ENCODE measurements at regions not wholly inside any gene's neighbourhood (a gene's known extent, or its start where the extent isn't known, plus 50 kb on each side); places are given as distances from the start of the nearest gene placed in this dataset.

DNA sequence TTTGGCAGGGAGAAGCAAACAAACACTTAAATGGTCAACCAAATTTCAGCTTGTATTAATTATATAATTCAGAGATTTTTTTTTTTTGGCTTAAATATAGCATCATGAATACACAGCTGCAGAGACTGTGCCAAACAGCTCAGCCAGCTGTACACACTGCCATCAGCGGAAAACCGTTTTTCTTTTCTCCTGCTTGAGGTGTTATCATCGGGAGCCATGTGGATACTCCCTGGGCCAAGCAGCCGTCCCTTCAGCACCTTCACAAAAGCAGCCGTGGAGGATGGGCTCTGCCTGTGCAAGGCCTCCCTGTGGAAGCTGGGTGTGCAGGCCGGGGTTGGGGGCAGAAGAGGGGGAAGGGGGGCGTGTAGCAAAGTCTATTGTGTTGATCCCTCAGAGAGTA is 85.0 kb downstream of the NUF2 start:
- Mint-ChIP-seq H3K27ac (no peak overlapping the region), H3K9me3 (no peaks in the 10 kb centered on the region), H3K36me3 (ENCODE audit: low read depth) (no peaks in the 10 kb centered on the region), H3K4me1 (peaks cover 2% of the 10 kb centered on the region), H3K4me3 (no peak overlapping the region), H3K27me3 (no peaks in the 10 kb centered on the region)
- no peak for DNase-seq
- intact Hi-C loops (cut with micrococcal nuclease), result no loop called here

DNA sequence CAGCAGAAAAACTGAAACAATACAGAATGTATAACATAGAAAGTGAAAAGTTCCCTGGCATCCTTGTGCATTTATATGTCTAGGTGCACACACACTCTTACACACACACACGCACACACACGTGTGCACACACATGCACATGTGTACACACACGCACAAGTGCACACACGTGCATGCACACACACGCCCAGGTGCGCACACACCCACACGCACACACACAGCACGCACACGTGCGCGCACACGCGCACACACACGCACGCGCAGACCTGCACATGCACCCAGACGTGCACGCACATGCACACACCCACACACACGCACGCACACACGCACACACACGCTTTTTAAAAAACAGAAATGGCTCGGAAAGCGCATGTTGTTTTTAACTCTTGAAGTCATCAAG is 86.5 kb downstream of the NUF2 start:
- Mint-ChIP-seq H3K27ac (no peak overlapping the region), H3K9me3 (no peaks in the 10 kb centered on the region), H3K4me1 (peaks cover 2% of the 10 kb centered on the region), H3K27me3 (no peaks in the 10 kb centered on the region), H3K36me3 (ENCODE audit: low read depth) (no peaks in the 10 kb centered on the region), H3K4me3 (no peak overlapping the region)
- DNase-seq, result no peak
- intact Hi-C loops (cut with micrococcal nuclease), result no loop called here

DNA sequence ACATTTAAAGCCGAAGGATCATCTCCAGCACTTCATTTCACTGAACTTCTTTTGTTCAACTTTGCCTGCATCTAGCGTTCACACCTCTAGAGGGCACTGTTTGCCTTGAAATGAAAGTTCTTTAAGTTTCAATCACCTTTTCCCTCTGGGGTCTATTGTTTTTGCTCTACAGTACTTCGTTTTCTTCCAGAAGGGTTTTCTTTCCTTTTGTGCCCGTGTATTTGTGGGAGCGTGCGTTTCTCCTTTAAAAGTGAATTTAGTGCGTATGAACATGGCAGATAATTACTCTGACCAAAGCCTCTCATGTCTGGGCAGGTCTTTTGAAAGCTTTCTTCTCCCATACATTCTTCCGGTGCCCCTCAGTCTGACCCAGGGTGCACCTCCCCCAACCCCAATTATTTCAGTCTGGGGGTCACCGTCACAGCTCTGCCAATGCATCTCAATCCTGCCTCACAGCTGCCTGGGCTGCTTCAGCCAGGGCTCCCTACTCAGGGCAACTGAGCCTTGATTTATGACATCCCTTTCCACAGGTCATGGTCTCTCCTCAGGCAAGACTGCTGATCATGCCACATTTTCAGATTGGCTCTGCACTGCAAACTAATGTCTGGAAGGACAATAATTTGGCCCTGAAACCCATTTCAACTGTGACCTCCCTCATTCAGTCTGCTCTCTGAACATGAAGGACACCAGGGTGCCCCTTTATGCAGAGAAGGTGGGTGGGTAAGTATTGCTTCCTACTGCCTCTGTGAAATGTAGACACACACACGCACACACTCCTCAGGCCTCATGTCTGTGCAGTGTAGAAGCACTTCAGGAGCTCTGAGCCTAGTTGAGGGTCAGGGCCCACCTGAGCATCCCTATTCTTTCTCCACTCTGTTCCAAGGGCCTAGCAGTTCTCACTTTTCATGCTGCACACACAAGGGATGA is 88.6 kb downstream of the NUF2 start:
- intact Hi-C loops (cut with micrococcal nuclease), result loop anchor here (5.0 kb wide), 1 partner anchor 1377 kb away; no protein-coding TSS in a partner anchor
- DNase-seq, result peak; percentile 78
- no peak overlapping the region for H3K27ac Mint-ChIP-seq
- H3K36me3 Mint-ChIP-seq (ENCODE audit: low read depth), result no peaks in the 10 kb centered on the region
- no peak overlapping the region for H3K4me3 Mint-ChIP-seq
- peaks cover 2% of the 10 kb centered on the region for H3K27me3 Mint-ChIP-seq
- no peaks in the 10 kb centered on the region for H3K9me3 Mint-ChIP-seq
- H3K4me1 Mint-ChIP-seq, result peaks cover 2% of the 10 kb centered on the region

DNA sequence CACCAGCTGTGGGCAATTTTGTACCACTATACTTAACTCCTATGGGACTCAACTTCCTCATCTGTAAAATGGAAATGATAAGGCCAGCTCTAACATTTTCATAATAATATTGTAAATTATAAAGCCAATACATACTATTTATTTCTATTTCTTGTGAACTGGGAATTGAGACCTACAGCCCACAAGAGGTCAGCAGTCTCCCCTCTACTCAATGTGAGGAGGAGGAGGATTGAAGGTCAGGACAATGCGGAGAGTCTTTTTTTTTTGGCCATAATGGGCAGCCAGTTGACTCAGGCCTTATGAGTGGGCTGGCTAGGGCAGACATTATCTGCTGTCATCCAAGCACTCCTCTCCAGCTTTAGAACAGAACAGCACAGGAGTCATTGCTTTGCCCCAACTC is 90.5 kb downstream of the NUF2 start:
- Mint-ChIP-seq H3K36me3 (ENCODE audit: low read depth) (no peaks in the 10 kb centered on the region), H3K9me3 (no peaks in the 10 kb centered on the region), H3K4me1 (peaks cover 2% of the 10 kb centered on the region), H3K27me3 (peaks cover 4% of the 10 kb centered on the region), H3K27ac (no peak overlapping the region), H3K4me3 (no peak overlapping the region)
- no peak for DNase-seq
- intact Hi-C loops (cut with micrococcal nuclease), result loop anchor here (5.0 kb wide), 1 partner anchor 1375 kb away; no protein-coding TSS in a partner anchor

DNA sequence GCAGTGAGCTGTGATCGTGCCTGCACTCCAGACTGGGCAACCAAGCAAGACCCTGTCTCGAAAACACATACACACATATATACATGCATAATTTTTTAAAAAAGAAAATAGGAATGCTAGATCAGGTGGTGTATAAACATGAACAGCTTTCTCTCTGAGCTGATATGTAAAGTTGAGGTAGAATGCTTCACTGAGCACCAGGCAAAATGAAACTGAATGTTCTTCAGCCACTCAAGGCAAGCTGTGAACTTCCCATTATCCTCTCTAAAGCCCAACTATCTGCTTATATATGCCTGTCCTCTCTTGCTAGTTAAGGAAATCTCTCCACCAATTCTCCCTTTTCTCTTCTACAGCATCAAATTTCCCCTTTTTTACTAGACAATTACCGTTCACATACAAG is 93.0 kb downstream of the NUF2 start:
- intact Hi-C loops (cut with micrococcal nuclease), result loop anchor here (5.0 kb wide), 1 partner anchor 1373 kb away; no protein-coding TSS in a partner anchor

DNA sequence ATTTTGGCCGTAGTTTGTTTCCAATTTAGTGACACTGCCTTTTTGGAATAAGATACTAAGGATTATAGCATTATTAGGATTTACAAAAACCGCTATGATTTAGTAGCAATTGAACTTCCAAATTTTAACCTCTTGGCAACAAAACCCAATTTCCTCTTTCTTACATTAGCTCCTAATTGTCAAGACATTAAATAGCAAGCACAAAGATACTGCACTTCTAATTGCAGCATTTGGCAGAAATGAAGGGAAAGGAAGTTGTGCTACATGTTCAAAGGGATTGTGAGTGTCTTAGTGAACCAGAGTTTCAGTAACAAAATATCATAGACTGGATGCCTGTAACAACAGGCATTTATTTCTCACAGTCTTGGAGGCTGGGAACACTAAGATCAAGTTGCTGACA is 99.9 kb downstream of the NUF2 start:
- intact Hi-C loops (cut with micrococcal nuclease), result no loop called here
- Mint-ChIP-seq H3K27ac (no peak overlapping the region), H3K9me3 (no peaks in the 10 kb centered on the region), H3K4me1 (no peaks in the 10 kb centered on the region), H3K4me3 (no peak overlapping the region), H3K36me3 (ENCODE audit: low read depth) (no peaks in the 10 kb centered on the region), H3K27me3 (no peaks in the 10 kb centered on the region)
- no peak for DNase-seq

More for the DNA sequence above, 93.0 kb downstream of the NUF2 start:
- peaks cover 4% of the 10 kb centered on the region for H3K27me3 Mint-ChIP-seq
- peaks cover 2% of the 10 kb centered on the region for H3K4me1 Mint-ChIP-seq
- DNase-seq, result no peak
- H3K4me3 Mint-ChIP-seq, result no peak overlapping the region
- no peak overlapping the region for H3K27ac Mint-ChIP-seq
- H3K9me3 Mint-ChIP-seq, result no peaks in the 10 kb centered on the region
- no peaks in the 10 kb centered on the region for H3K36me3 Mint-ChIP-seq (ENCODE audit: low read depth)

DNA sequence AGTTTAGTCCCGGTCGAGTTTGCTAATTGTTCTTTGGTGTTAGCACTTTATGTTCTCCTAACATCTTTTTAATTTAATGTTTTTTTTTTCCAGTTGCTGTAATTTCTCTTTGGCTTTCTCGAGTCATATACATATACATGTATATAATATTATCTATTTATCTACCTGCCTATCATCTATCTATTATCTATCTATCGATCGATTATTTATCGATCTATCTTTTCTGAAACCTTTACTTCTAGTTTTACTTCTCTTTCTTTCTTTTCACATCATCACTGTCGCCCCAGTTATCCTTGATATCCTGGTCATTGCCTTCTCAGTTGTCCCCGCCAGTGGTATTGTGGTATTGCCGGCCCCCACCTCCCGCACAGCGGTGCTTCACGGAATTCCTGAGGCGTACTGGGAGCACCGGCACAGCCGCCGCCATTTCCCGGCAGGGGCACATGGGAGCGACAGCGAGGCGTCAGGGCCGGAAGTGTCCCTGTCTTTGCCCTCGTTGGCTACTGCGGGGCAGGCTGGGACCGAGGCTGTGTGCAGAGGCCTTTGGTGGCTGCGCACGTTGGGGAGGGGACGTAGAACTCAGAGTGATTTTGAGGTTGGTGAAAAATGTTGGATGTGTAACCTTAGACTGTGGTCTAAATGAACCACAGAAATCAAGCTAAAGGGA is 101.1 kb downstream of the NUF2 start:
- Mint-ChIP-seq H3K36me3 (ENCODE audit: low read depth) (no peaks in the 10 kb centered on the region), H3K27me3 (no peaks in the 10 kb centered on the region), H3K27ac (no peak overlapping the region), H3K4me3 (no peak overlapping the region), H3K4me1 (no peaks in the 10 kb centered on the region), H3K9me3 (no peaks in the 10 kb centered on the region)
- intact Hi-C loops (cut with micrococcal nuclease), result no loop called here
- DNase-seq, result no peak

DNA sequence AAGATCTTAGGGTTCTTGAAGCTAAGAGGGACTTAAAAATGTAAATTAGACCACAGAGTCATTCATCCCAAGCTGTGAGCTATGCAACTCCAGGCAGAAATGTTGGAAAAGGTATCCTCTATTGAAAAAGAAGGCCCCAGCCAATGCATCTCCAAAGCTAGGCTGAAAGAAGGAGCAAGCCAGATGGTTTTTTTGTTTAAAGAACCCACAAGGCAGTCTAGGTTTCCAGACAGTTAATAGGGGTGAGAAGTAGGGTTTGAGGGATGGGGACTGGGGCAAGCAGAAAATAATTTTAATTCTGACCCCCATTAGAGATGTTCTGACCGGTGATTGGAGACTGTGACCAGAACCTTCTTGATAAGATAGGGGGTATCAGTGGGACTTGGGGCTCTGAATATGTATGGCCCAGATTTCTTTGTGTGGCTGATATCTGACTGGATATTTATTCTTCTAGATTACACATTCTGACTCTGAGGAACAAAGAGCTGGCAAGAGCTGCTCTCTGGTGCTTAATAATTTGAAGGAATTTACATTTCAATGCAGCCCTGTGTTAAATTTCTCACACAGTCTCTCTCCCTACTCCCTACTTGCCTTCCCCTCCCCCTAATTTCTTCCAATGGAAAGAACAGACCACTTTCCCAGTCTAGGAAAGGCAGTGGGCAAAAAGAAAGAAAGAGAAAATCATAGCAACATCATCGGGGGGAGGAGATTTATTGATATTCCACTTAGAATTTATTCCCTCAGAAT is 104.9 kb downstream of the NUF2 start:
- no peak overlapping the region for H3K27ac Mint-ChIP-seq
- no peaks in the 10 kb centered on the region for H3K27me3 Mint-ChIP-seq
- H3K36me3 Mint-ChIP-seq (ENCODE audit: low read depth), result no peaks in the 10 kb centered on the region
- H3K9me3 Mint-ChIP-seq, result no peaks in the 10 kb centered on the region
- DNase-seq, result no peak
- no peak overlapping the region for H3K4me3 Mint-ChIP-seq
- intact Hi-C loops (cut with micrococcal nuclease), result no loop called here
- H3K4me1 Mint-ChIP-seq, result no peaks in the 10 kb centered on the region

DNA sequence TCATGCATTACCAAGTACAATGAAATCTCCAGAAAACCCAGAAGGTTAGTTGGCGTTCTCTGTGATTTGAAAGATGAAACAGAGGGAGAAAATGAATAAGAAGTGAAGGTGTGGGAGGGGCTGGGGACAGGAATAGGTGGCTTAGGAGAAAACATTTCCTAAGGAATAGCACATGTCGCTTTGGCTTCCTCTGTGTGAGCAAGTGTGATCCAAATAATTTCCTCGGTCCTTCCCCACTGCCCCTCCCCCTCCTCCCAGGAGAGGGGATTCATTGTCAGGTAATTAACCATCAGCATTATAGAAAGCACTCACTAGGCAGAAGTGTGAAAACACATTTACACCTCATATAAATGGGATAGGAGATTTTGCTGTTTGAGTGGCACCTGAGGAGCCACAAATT is 105.5 kb downstream of the NUF2 start:
- no peak for DNase-seq
- Mint-ChIP-seq H3K9me3 (peaks cover 1% of the 10 kb centered on the region), H3K4me1 (no peaks in the 10 kb centered on the region), H3K27ac (no peak overlapping the region), H3K27me3 (no peaks in the 10 kb centered on the region), H3K4me3 (no peak overlapping the region), H3K36me3 (ENCODE audit: low read depth) (no peaks in the 10 kb centered on the region)
- intact Hi-C loops (cut with micrococcal nuclease), result no loop called here

DNA sequence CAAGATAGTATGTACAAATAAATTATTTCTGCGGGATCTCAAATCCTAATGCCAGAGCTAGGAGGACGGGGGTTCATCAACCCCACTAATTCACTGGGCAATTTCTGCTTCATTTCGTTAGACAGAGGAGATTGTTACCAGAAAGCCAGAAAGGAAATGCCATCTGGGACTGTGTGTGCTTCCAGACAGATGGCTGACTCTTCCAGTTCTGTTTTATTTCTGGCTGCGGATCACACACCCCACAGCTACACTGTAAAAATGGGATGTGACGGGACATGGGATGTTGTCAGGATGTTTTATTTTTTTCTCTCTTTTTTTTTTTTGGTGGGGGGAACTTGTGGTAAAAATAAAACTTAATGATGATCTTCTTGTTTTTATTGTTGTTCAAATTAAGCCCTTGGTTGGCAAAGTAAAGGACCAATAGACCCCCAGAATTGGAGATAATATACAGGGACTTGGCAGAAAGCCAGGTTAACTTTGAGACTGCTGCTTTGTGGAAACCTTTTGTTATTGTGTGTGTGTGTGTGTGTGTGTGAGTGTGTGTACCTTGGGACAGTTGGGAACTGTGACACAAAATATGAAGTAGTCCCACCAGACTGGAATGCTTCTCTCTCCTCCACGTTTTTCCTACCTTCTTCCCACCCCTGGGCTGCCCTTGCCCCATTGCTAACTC is 114.5 kb downstream of the NUF2 start:
- DNase-seq, result no peak
- Mint-ChIP-seq H3K4me1 (no peaks in the 10 kb centered on the region), H3K27ac (no peak overlapping the region), H3K36me3 (ENCODE audit: low read depth) (no peaks in the 10 kb centered on the region), H3K27me3 (no peaks in the 10 kb centered on the region), H3K4me3 (no peak overlapping the region), H3K9me3 (peaks cover 4% of the 10 kb centered on the region)
- intact Hi-C loops (cut with micrococcal nuclease), result no loop called here

DNA sequence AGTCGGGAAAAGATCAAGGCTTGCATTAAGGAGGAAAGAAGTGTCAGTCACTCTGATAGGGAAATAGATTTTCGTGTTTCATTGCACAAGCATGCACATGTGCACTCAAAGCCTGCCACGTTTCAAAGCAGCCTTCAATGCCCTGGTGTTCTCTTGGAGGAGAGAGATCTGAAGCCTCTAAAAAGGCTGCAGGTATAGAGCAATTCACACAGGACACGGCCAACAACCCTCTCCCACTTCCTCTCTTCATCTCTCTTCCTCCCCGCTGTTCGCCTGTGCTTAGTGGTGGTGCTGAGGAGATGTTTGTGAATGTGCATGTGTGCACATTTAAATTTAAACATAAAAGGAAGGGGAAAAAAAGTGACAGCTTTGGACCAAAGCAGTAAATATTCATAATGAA is 117.7 kb downstream of the NUF2 start:
- Mint-ChIP-seq H3K27me3 (no peaks in the 10 kb centered on the region), H3K36me3 (ENCODE audit: low read depth) (no peaks in the 10 kb centered on the region), H3K27ac (no peak overlapping the region), H3K4me3 (no peak overlapping the region), H3K4me1 (no peaks in the 10 kb centered on the region), H3K9me3 (no peaks in the 10 kb centered on the region)
- intact Hi-C loops (cut with micrococcal nuclease), result no loop called here
- DNase-seq, result no peak

DNA sequence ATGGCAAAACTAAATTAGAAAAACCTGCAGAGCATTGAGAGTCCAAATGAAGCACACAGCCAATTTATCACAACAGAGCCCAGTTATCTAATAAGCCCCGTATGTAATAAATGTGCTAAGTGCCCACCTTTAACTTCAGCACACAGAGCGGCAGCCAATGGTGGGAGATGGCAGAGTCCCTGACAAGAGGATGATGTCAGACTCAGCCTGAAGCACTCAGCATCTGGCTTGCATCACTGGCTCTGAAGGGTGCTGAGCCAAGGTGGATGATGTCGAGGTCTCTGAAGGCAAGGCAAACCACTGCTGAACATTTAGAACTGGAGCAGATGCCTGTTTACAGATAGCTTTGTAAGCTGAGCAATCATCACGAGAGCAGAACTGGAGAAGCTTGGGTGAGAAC is 118.3 kb downstream of the NUF2 start:
- intact Hi-C loops (cut with micrococcal nuclease), result no loop called here
- Mint-ChIP-seq H3K9me3 (no peaks in the 10 kb centered on the region), H3K27ac (no peak overlapping the region), H3K27me3 (no peaks in the 10 kb centered on the region), H3K36me3 (ENCODE audit: low read depth) (no peaks in the 10 kb centered on the region), H3K4me1 (no peaks in the 10 kb centered on the region), H3K4me3 (no peak overlapping the region)
- DNase-seq, result no peak

DNA sequence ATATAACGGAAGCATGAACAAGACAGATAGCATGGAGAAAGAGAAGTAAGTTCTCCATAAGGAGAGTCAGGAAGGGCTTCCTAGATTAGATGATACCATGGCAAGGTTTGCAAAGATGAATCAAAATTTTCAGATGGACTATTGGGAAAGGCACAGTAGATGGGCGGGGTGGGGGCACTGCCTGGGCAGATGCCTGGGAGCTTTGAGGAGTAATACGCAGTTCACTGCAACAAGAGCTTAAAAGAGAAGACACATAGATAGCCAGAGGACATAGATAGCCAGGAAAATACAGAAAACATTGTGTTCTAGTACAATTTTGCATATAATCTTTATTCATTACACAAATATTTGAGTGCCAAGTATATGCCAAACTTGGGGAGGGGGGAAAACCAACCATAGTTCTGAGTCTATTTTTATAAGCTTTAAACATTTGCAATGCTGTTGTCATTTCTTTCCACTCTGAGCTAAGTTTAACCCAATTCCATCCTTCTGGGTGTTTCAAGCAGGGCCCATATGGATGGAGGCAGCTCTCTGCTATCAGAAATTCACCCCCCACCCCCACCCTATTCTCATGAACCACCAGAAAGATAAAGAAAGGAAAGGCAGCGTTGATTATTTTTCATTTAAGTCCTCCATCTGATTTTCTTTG is 120.6 kb downstream of the NUF2 start:
- Mint-ChIP-seq H3K4me1 (no peaks in the 10 kb centered on the region), H3K27ac (no peak overlapping the region), H3K9me3 (no peaks in the 10 kb centered on the region), H3K36me3 (ENCODE audit: low read depth) (no peaks in the 10 kb centered on the region), H3K27me3 (no peaks in the 10 kb centered on the region), H3K4me3 (no peak overlapping the region)
- DNase-seq, result no peak
- intact Hi-C loops (cut with micrococcal nuclease), result no loop called here

Data from activated CD4-positive, alpha-beta T cell treated with anti-CD3 and anti-CD28 coated beads, Interleukin-2, amount 10 ng/mL, durations not matched to agents 24 days and 14 days (primary cell).